Endothelial cell of umbilical vein (primary cell): ENCODE measurements at regions not wholly inside any gene's neighbourhood (a gene's known extent, or its start where the extent isn't known, plus 50 kb on each side); places are given as distances from the start of the nearest gene placed in this dataset.

Source experiments
- BruUV-seq: library from RNA; stranded (reverse); fragments of 400-500 nt; replicated peaks from 2 replicates; lab custom pipeline; 2021; lab: Mats Ljungman, UMichigan
- CTCF ChIA-PET: fragments of 300-600, 350-600 bp; sonication (Branson Sonifier 250); formaldehyde crosslinking; loops from one replicate; lab custom pipeline; 2021; ENCODE audit warnings: antibody characterized with exemption, inconsistent platforms; lab: Charles Lee
- POLR2A ChIA-PET: fragments of 300-600, 350-600 bp; sonication (Branson Sonifier 250); formaldehyde crosslinking; loops from one replicate; lab custom pipeline; 2021; ENCODE audit warnings: antibody characterized with exemption, inconsistent platforms; lab: Charles Lee
- DNase-seq: peaks from one replicate; pipeline ENCODE4 v3.0.0-alpha.2; 2011; ENCODE audit warnings: low read depth, low spot score
- FAIRE-seq: peaks from 2 replicates; lab custom pipeline; 2011; peaks lifted over from hg19 to GRCh38; lab: Jason Lieb, UNC
- H2AFZ ChIP-seq: 2 replicates; pipeline ENCODE4 v1.6.0; 2012; ENCODE audit warnings: low read depth, low read length, control low read depth, inconsistent platforms
- H3K27ac ChIP-seq: 2 replicates; pipeline ENCODE4 v1.5.1; 2011; ENCODE audit warnings: low read depth, mild to moderate bottlenecking, control low read depth, low read length, moderate library complexity; ENCODE audit not compliant: insufficient read depth
- H3K27me3 ChIP-seq, 2 experiments: 2 replicates each; pipeline versions ENCODE4 v1.6.0 to v1.6.1; 2011; ENCODE audit warnings: low read length in 2 of 2, mixed read lengths in 1 of 2; ENCODE audit not compliant: control insufficient read depth in 2 of 2, insufficient read depth in 2 of 2
- H3K36me3 ChIP-seq, 2 experiments: 2 replicates in 1 of 2; 3 replicates in 1 of 2; pipeline ENCODE4 v1.5.1; 2011; ENCODE audit warnings: low read length in 2 of 2, mild to moderate bottlenecking in 1 of 2, moderate library complexity in 1 of 2; ENCODE audit not compliant: control insufficient read depth in 2 of 2, insufficient read depth in 2 of 2; ENCODE audit errors: extremely low read depth in 1 of 2
- H3K4me1 ChIP-seq: 3 replicates; pipeline ENCODE4 v1.5.1; 2011; ENCODE audit warnings: mild to moderate bottlenecking, low read length; ENCODE audit not compliant: control insufficient read depth, insufficient read depth; ENCODE audit errors: extremely low read depth
- H3K4me2 ChIP-seq: 2 replicates; pipeline ENCODE4 v1.6.1; 2011; ENCODE audit warnings: low read length, control low read depth, mixed read lengths; ENCODE audit not compliant: insufficient read depth
- H3K4me3 ChIP-seq, 3 experiments: fragments of 200-600 bp in 1 of 3; sonication (generic), shearing (Covaris generic) in 1 of 3; replicated peaks in 1 of 3; 2 replicates each; pipeline ENCODE4 v1.5.1; 2011 to 2016; ENCODE audit warnings: control low read depth in 3 of 3, low read length in 3 of 3, mild to moderate bottlenecking in 2 of 3, inconsistent platforms in 1 of 3, low read depth in 1 of 3, moderate library complexity in 1 of 3; ENCODE audit not compliant: insufficient read depth in 1 of 3
- H3K79me2 ChIP-seq: 2 replicates; pipeline ENCODE4 v1.6.0; 2012; ENCODE audit warnings: low read length, inconsistent platforms; ENCODE audit not compliant: control insufficient read depth, insufficient read depth
- H3K9ac ChIP-seq: replicated peaks from 2 replicates; pipeline ENCODE3; 2011; ENCODE audit warnings: low read length, control low read depth; ENCODE audit not compliant: insufficient read depth; ENCODE audit errors: extremely low read depth
- H3K9me1 ChIP-seq: replicated peaks from 3 replicates; pipeline ENCODE4 v1.6.0; 2011; ENCODE audit warnings: mild to moderate bottlenecking, low read length; ENCODE audit not compliant: control insufficient read depth, insufficient read depth; ENCODE audit errors: extremely low read depth
- H3K9me3 ChIP-seq: replicated peaks from 2 replicates; pipeline ENCODE4 v1.5.1; 2012; ENCODE audit warnings: low read length, inconsistent platforms; ENCODE audit not compliant: control insufficient read depth, insufficient read depth
- H4K20me1 ChIP-seq: replicated peaks from 2 replicates; pipeline ENCODE3; 2011; ENCODE audit warnings: mild to moderate bottlenecking, low read length; ENCODE audit not compliant: control insufficient read depth, insufficient read depth; ENCODE audit errors: extremely low read depth
- CTCF ChIP-seq, 2 donors: IDR thresholded peaks; 1 replicate in 1 of 2; 2 replicates in 1 of 2; pipeline ENCODE4 v1.5.1; 2011; ENCODE audit warnings: low read length in 2 of 2, mild to moderate bottlenecking in 2 of 2, moderate library complexity in 2 of 2, control low read depth in 1 of 2, inconsistent platforms in 1 of 2, low read depth in 1 of 2; ENCODE audit not compliant: insufficient read depth in 1 of 2; ENCODE audit errors: extremely low read depth in 1 of 2
- EZH2 ChIP-seq: IDR thresholded peaks from 2 replicates; pipeline ENCODE4 v1.6.1; 2012; ENCODE audit warnings: borderline replicate concordance, low read depth, mild to moderate bottlenecking, moderate library complexity, low read length, inconsistent platforms; ENCODE audit not compliant: severe bottlenecking
- FOS ChIP-seq: IDR thresholded peaks from 2 replicates; pipeline ENCODE4 v1.6.1; 2011; ENCODE audit warnings: mild to moderate bottlenecking, low read length, moderate library complexity, borderline replicate concordance; ENCODE audit not compliant: insufficient read depth
- GATA2 ChIP-seq: IDR thresholded peaks from 2 replicates; pipeline ENCODE4 v1.7.0; 2011; ENCODE audit warnings: low read depth, mild to moderate bottlenecking, moderate library complexity, mixed read lengths, low read length; ENCODE audit not compliant: insufficient read length, insufficient read depth
- JUN ChIP-seq: IDR thresholded peaks from 2 replicates; pipeline ENCODE4 v1.6.1; 2011; ENCODE audit warnings: borderline replicate concordance, low read depth; ENCODE audit not compliant: insufficient read length, insufficient read depth
- MAX ChIP-seq: IDR thresholded peaks from 2 replicates; pipeline ENCODE4 v1.6.1; 2011; ENCODE audit not compliant: insufficient read depth, insufficient read length
- MYC ChIP-seq: IDR thresholded peaks from one replicate; pipeline ENCODE4 v1.6.1; 2011; ENCODE audit warnings: mild to moderate bottlenecking, low read depth, low read length
- POLR2A ChIP-seq: IDR thresholded peaks from 2 replicates; pipeline ENCODE4 v1.6.1; 2012; ENCODE audit warnings: low read depth, mild to moderate bottlenecking, control low read depth, low read length
- POLR2AphosphoS5 ChIP-seq: IDR thresholded peaks from 2 replicates; pipeline ENCODE4 v1.6.1; 2012; ENCODE audit warnings: low read depth, mild to moderate bottlenecking, control low read depth, low read length, moderate library complexity; ENCODE audit not compliant: insufficient read depth
- dilution Hi-C: fragments of 300-500 bp; cut with MboI; formaldehyde crosslinking; loops from one replicate; pipeline ENCODE4 v1.15.0; 2019; ENCODE audit warnings: low sequenced_read_pairs; ENCODE audit not compliant: extremely low pct_ligation_motif_present
- intact Hi-C: fragments of 100-400 bp; cut with micrococcal nuclease; formaldehyde crosslinking; loops from one replicate; pipeline ENCODE4 v1.10.0; 2022

GRCh38 chrX:39465467-39465866 is 632.3 kb downstream of the BCOR start:
- no peaks in the 10 kb centered on the region for H3K9me1 ChIP-seq
- no peaks in the 10 kb centered on the region for H4K20me1 ChIP-seq
- intact Hi-C loops: no loop called here
- H3K4me3 ChIP-seq: no peak overlapping the region
- no peak overlapping the region for H3K4me2 ChIP-seq
- H2AFZ ChIP-seq: no peak overlapping the region
- POLR2A ChIA-PET: no interaction called here
- no peak for TF ChIP-seq MYC
- no peak for TF ChIP-seq POLR2A
- TF ChIP-seq MAX: no peak
- no peak for TF ChIP-seq JUN
- TF ChIP-seq POLR2AphosphoS5: no peak
- TF ChIP-seq FOS: no peak
- no peak for TF ChIP-seq CTCF (IDR thresholded peaks at IDR 0.05; ENCODE audit: extremely low read depth in 1 of 2, insufficient read depth in 1 of 2, low read depth in 1 of 2, low read length in 2 of 2)
- TF ChIP-seq GATA2: no peak
- TF ChIP-seq EZH2: no peak
- no peak overlapping the region for H3K27ac ChIP-seq
- DNase-seq: no peak
- CTCF ChIA-PET: no interaction called here
- no peaks in the 10 kb centered on the region for H3K79me2 ChIP-seq
- no peak overlapping the region for H3K9ac ChIP-seq
- H3K36me3 ChIP-seq: no peaks in the 10 kb centered on the region
- dilution Hi-C loops: no loop called here
- H3K9me3 ChIP-seq: no peaks in the 10 kb centered on the region
- no peaks in the 10 kb centered on the region for H3K27me3 ChIP-seq
- FAIRE-seq: no peak
- BruUV-seq: no TSS peak
- no peaks in the 10 kb centered on the region for H3K4me1 ChIP-seq
